Sigmoid colon (tissue), 4 donors: ENCODE measurements at regions not wholly inside any gene's neighbourhood (a gene's known extent, or its start where the extent isn't known, plus 50 kb on each side); places are given as distances from the start of the nearest gene placed in this dataset.

Experiments
- EP300 ChIP-seq, 4 donors: sonication (generic); formaldehyde crosslinking; IDR thresholded peaks; one replicate each; pipeline ENCODE4 v1.6.1; 2017; ENCODE audit warnings: antibody characterized with exemption in 4 of 4
- POLR2A ChIP-seq, 2 donors: fragments of 450-650 bp; IDR thresholded peaks; one replicate each; pipeline ENCODE4 v1.6.1; 2016; ENCODE audit warnings: antibody characterized with exemption in 2 of 2, mild to moderate bottlenecking in 2 of 2, moderate library complexity in 2 of 2
- POLR2AphosphoS5 ChIP-seq, 4 donors: sonication (generic); formaldehyde crosslinking; IDR thresholded peaks; one replicate each; pipeline ENCODE4 v1.6.1; 2017; ENCODE audit warnings: antibody characterized with exemption in 4 of 4
- TF ChIP-seq, protein P1 (sequence below), 4 experiments: fragments of 450-650 bp in 3 of 4; fragments of 200-600 bp in 1 of 4; IDR thresholded peaks; one replicate each; pipeline ENCODE4 v1.5.1; 2016 to 2019; ENCODE audit warnings: antibody characterized with exemption in 4 of 4, mild to moderate bottlenecking in 3 of 4, moderate library complexity in 2 of 4

GRCh38 chr19:32264568-32264967, 80.8 kb upstream of the ZNF507 start:
- TF ChIP-seq, protein P1, sequence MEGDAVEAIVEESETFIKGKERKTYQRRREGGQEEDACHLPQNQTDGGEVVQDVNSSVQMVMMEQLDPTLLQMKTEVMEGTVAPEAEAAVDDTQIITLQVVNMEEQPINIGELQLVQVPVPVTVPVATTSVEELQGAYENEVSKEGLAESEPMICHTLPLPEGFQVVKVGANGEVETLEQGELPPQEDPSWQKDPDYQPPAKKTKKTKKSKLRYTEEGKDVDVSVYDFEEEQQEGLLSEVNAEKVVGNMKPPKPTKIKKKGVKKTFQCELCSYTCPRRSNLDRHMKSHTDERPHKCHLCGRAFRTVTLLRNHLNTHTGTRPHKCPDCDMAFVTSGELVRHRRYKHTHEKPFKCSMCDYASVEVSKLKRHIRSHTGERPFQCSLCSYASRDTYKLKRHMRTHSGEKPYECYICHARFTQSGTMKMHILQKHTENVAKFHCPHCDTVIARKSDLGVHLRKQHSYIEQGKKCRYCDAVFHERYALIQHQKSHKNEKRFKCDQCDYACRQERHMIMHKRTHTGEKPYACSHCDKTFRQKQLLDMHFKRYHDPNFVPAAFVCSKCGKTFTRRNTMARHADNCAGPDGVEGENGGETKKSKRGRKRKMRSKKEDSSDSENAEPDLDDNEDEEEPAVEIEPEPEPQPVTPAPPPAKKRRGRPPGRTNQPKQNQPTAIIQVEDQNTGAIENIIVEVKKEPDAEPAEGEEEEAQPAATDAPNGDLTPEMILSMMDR (IDR thresholded peaks at IDR 0.05): no peak
- no peak for TF ChIP-seq POLR2A (IDR thresholded peaks at IDR 0.05)
- no peak for TF ChIP-seq EP300 (IDR thresholded peaks at IDR 0.05)
- TF ChIP-seq POLR2AphosphoS5 (IDR thresholded peaks at IDR 0.05): no peak
